K562 (cell line): ENCODE measurements at regions not wholly inside any gene's neighbourhood (a gene's known extent, or its start where the extent isn't known, plus 50 kb on each side); places are given as distances from the start of the nearest gene placed in this dataset.

ENCODE experiments used
- ATAC-seq: fragments of 200-7000 bp; cut with Tn5 transposase; 3 replicates; pipeline ENCODE4 v1.9.1; 2020; ENCODE audit warnings: moderate library complexity
- BruUV-seq: library from RNA; stranded (reverse); fragments of 400-500 nt; replicated peaks from 2 replicates; lab custom pipeline; 2021; lab: Mats Ljungman, UMichigan
- CTCF ChIA-PET: fragments of 300-600 bp; formaldehyde crosslinking; extraction: SDS; loops from one replicate; lab custom pipeline; 2021; ENCODE audit warnings: low intra/inter-chr PET ratio; lab: Yijun Ruan, JAX
- POLR2A ChIA-PET: fragments of 300-600, 350-650 bp; sonication (Branson Sonifier 250); formaldehyde crosslinking; extraction: SDS; loops from one replicate; lab custom pipeline; 2021; ENCODE audit warnings: antibody characterized with exemption, inconsistent platforms; lab: Yijun Ruan, JAX
- DNase-seq, 4 experiments: peaks; one replicate each; pipeline versions ENCODE4 v3.0.0 to v3.0.0-alpha.2; 2011 to 2018; ENCODE audit warnings: low spot score in 3 of 4, mixed read lengths in 3 of 4; ENCODE audit errors: extremely low read depth in 1 of 4
- FAIRE-seq: peaks from 2 replicates; lab custom pipeline; 2011; peaks lifted over from hg19 to GRCh38; lab: Jason Lieb, UNC
- H2AFZ ChIP-seq: 2 replicates; pipeline ENCODE4 v1.6.0; 2011; ENCODE audit warnings: low read depth, low read length, control low read depth, inconsistent platforms
- H3K27ac ChIP-seq: fragments of 200-600 bp; 3 replicates; pipeline ENCODE4 v1.8.0; 2011; ENCODE audit warnings: low read depth, mild to moderate bottlenecking, control low read depth, inconsistent platforms, low read length, moderate library complexity, mixed read lengths; ENCODE audit errors: extremely low read depth
- H3K27me3 ChIP-seq, 2 experiments: fragments of 300-600 bp in 1 of 2; 2 replicates in 1 of 2; 3 replicates in 1 of 2; pipeline versions ENCODE4 v1.6.0 to v1.8.0; 2011; ENCODE audit warnings: inconsistent platforms in 2 of 2, low read length in 2 of 2, mild to moderate bottlenecking in 1 of 2, mixed read lengths in 1 of 2, moderate library complexity in 1 of 2; ENCODE audit not compliant: control insufficient read depth in 2 of 2, insufficient read depth in 2 of 2
- H3K36me3 ChIP-seq: fragments of 300-600 bp; 3 replicates; pipeline ENCODE4 v1.8.0; 2011; ENCODE audit warnings: mild to moderate bottlenecking, low read length, inconsistent platforms; ENCODE audit not compliant: control insufficient read depth, insufficient read depth
- H3K4me1 ChIP-seq, 2 experiments: fragments of 200-600 bp in 1 of 2; replicated peaks in 1 of 2; 2 replicates in 1 of 2; 3 replicates in 1 of 2; pipeline versions ENCODE4 v1.5.1 to v1.8.0; 2011; ENCODE audit warnings: inconsistent platforms in 2 of 2, low read length in 2 of 2, mild to moderate bottlenecking in 1 of 2, mixed read lengths in 1 of 2, moderate library complexity in 1 of 2; ENCODE audit not compliant: control insufficient read depth in 2 of 2, insufficient read depth in 2 of 2
- H3K4me2 ChIP-seq: 2 replicates; pipeline ENCODE4 v1.6.1; 2011; ENCODE audit warnings: low read length, control low read depth, inconsistent platforms, mixed read lengths; ENCODE audit not compliant: insufficient read depth
- H3K4me3 ChIP-seq: fragments of 200-600 bp; sonication (generic), shearing (Covaris generic); 2 replicates; pipeline ENCODE4 v1.5.1; 2016; ENCODE audit warnings: control low read depth, inconsistent platforms
- H3K79me2 ChIP-seq: fragments of 200-600 bp; 3 replicates; pipeline ENCODE4 v1.8.0; 2011; ENCODE audit warnings: low read length, inconsistent platforms; ENCODE audit not compliant: control insufficient read depth, insufficient read depth
- H3K9ac ChIP-seq, 2 experiments: 2 replicates each; pipeline versions ENCODE4 v1.6.0 to v1.6.1; 2011; ENCODE audit warnings: low read depth in 2 of 2, low read length in 2 of 2, control low read depth in 1 of 2, inconsistent platforms in 1 of 2, mild to moderate bottlenecking in 1 of 2, mixed read lengths in 1 of 2; ENCODE audit not compliant: insufficient read depth in 1 of 2
- H3K9me1 ChIP-seq: one replicate; pipeline ENCODE4 v1.6.0; 2011; ENCODE audit warnings: inconsistent platforms, mild to moderate bottlenecking, low read length, moderate library complexity; ENCODE audit not compliant: control insufficient read depth, insufficient read depth
- H3K9me3 ChIP-seq: replicated peaks from 2 replicates; pipeline ENCODE4 v1.5.1; 2011; ENCODE audit warnings: low read depth, low read length, inconsistent platforms; ENCODE audit not compliant: control insufficient read depth, insufficient read depth
- H4K20me1 ChIP-seq: replicated peaks from 2 replicates; pipeline ENCODE4 v1.6.1; 2011; ENCODE audit warnings: low read length, inconsistent platforms, mixed read lengths; ENCODE audit not compliant: control insufficient read depth, insufficient read depth
- CEBPG ChIP-seq, 3 experiments: fragments of 200-800 bp in 1 of 3; sonication (Bioruptor generic) in 1 of 3; sonication (generic) in 1 of 3; formaldehyde crosslinking in 1 of 3; IDR thresholded peaks in 2 of 3; conservative IDR thresholded peaks in 1 of 3; 2 replicates each; pipeline versions ENCODE4 v1.6.1 to v1.8.0; 2016 to 2022; ENCODE audit warnings: missing compliant biosample characterization in 2 of 3, missing genetic modification characterization in 2 of 3, mild to moderate bottlenecking in 1 of 3, missing genetic modification reagents in 1 of 3
- MCM3 ChIP-seq: fragments of 450-650 bp; IDR thresholded peaks from 2 replicates; pipeline ENCODE4 v1.6.1; 2016
- SREBF2 ChIP-seq: sonication (generic); formaldehyde crosslinking; IDR thresholded peaks from 2 replicates; pipeline ENCODE4 v1.4.0; 2020; ENCODE audit warnings: mild to moderate bottlenecking, missing genetic modification reagents
- TBL1XR1 ChIP-seq, 2 experiments: IDR thresholded peaks; 2 replicates each; pipeline ENCODE4 v1.6.1; 2012; ENCODE audit warnings: improper control_type of control experiment in 2 of 2, low read length in 2 of 2, mild to moderate bottlenecking in 1 of 2
- WGBS: fragments of 100-300 bp; shearing (Covaris generic); methylation state at CpG from one replicate; pipeline ENCODE4 v1.1.6; 2016; ENCODE audit warnings: low coverage, mixed read lengths; ENCODE audit not compliant: insufficient coverage; ENCODE audit errors: missing lambda C conversion rate; 5-methylcytosine and 5-hydroxymethylcytosine counted together
- in situ Hi-C: fragments of 300-500 bp; cut with MboI; formaldehyde crosslinking; loops from 4 replicates; pipeline ENCODE4 v1.15.0; 2018; ENCODE audit warnings: inconsistent platforms, mixed read lengths
- intact Hi-C: fragments of 100-400 bp; cut with micrococcal nuclease; formaldehyde crosslinking; loops from 2 replicates; pipeline ENCODE4 v1.14.2; 2022
- TF ChIP-seq, protein P1 (sequence below): fragments of 450-650 bp; IDR thresholded peaks from 2 replicates; pipeline ENCODE4 v1.7.1; 2018; ENCODE audit warnings: mild to moderate bottlenecking, low read depth; ENCODE audit not compliant: partially characterized antibody

GRCh38 chr13:31896427-31896826, 135.1 kb upstream of the FRY start:
- H2AFZ ChIP-seq: no peak overlapping the region
- no peak overlapping the region for H3K4me3 ChIP-seq
- CTCF ChIA-PET: no interaction called here
- no peaks in the 10 kb centered on the region for H3K79me2 ChIP-seq
- H3K27ac ChIP-seq: no peak overlapping the region
- H3K4me2 ChIP-seq: no peak overlapping the region
- 3% methylated on average over 2 of the region's 2 CpGs for WGBS
- intact Hi-C loops (no loop called here), in situ Hi-C loops (no loop called here)
- no peaks in the 10 kb centered on the region for H3K4me1 ChIP-seq
- no peaks in the 10 kb centered on the region for H3K9me1 ChIP-seq
- no peaks in the 10 kb centered on the region for H4K20me1 ChIP-seq
- H3K27me3 ChIP-seq: no peaks in the 10 kb centered on the region
- H3K9ac ChIP-seq: no peak overlapping the region
- H3K9me3 ChIP-seq: no peaks in the 10 kb centered on the region
- no peak for DNase-seq
- BruUV-seq: no TSS peak
- no peak for ATAC-seq
- no peak for FAIRE-seq
- TF ChIP-seq, protein P1, sequence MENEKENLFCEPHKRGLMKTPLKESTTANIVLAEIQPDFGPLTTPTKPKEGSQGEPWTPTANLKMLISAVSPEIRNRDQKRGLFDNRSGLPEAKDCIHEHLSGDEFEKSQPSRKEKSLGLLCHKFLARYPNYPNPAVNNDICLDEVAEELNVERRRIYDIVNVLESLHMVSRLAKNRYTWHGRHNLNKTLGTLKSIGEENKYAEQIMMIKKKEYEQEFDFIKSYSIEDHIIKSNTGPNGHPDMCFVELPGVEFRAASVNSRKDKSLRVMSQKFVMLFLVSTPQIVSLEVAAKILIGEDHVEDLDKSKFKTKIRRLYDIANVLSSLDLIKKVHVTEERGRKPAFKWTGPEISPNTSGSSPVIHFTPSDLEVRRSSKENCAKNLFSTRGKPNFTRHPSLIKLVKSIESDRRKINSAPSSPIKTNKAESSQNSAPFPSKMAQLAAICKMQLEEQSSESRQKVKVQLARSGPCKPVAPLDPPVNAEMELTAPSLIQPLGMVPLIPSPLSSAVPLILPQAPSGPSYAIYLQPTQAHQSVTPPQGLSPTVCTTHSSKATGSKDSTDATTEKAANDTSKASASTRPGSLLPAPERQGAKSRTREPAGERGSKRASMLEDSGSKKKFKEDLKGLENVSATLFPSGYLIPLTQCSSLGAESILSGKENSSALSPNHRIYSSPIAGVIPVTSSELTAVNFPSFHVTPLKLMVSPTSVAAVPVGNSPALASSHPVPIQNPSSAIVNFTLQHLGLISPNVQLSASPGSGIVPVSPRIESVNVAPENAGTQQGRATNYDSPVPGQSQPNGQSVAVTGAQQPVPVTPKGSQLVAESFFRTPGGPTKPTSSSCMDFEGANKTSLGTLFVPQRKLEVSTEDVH: no peak
- TF ChIP-seq SREBF2: no peak
- TF ChIP-seq MCM3: no peak
- TF ChIP-seq CEBPG (CRISPR knock-in tag; IDR thresholded peaks at IDR 0.05): no peak
- no peak for TF ChIP-seq CEBPG (tag; conservative IDR thresholded peaks at IDR 0.05 in 1 of 2, IDR thresholded peaks at IDR 0.05 in 1 of 2)
- no peak for TF ChIP-seq TBL1XR1 (IDR thresholded peaks at IDR 0.05; ENCODE audit: low read length in 2 of 2)
- no peaks in the 10 kb centered on the region for H3K36me3 ChIP-seq
- POLR2A ChIA-PET: interaction anchor here (0.9 kb wide), 1 partner anchor 9 kb away, joined by 3 read pairs; no protein-coding TSS in a partner anchor
